Fibroblast of gingiva (primary cell): ENCODE measurements at regions not wholly inside any gene's neighbourhood (a gene's known extent, or its start where the extent isn't known, plus 50 kb on each side); places are given as distances from the start of the nearest gene placed in this dataset.

Source experiments
- DNase-seq: peaks from one replicate; pipeline ENCODE4 v3.0.0-alpha.2; 2011; ENCODE audit warnings: low read depth

DNA sequence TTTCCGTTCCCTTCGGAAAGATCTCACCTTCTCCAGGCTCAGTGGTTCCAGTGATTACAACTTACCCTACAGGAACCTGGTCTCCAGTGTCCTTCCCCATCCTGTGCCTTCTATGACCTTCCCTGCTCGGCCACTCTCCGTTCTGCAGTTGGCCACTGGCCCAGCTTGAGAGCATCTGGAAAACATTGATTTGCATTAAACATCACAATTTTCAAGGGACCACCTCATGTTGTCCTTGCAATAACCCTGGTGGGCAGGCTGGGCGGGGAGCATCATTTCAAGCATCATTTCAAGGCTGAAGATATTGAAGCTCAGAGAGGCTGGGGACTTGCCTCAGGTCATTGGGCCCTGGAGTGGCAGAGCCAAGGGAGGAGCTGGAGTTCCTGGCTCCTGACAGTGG, 177.4 kb downstream of the SEC61B start:
- no peak for DNase-seq

DNA sequence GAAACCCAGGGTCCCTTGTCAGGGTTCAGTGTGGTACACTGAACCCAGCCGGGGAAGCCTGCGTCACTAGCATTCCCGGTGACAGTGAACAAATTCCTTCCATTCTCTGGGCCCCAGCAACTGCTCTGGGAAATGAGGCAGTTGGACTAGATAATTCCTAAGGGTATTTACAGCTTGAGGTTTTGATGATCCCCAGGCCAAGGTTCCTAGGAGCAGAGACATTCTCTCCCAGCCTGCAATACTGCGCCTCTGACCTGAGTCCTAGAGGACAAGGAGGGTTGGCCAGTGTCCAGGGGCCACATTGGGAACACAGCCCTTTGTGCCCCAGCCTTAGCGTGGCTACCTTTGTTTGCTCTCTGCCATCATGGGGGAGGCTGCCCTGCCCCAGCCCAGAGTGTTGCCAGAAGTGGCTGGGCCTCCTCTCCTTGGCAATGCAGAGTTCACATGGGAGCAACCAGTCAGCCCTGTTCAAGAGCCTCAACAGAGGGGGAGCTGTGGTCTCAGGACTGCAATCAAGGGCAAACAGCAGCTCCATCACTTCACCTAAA, 178.2 kb downstream of the SEC61B start:
- DNase-seq, result peak; percentile 70

DNA sequence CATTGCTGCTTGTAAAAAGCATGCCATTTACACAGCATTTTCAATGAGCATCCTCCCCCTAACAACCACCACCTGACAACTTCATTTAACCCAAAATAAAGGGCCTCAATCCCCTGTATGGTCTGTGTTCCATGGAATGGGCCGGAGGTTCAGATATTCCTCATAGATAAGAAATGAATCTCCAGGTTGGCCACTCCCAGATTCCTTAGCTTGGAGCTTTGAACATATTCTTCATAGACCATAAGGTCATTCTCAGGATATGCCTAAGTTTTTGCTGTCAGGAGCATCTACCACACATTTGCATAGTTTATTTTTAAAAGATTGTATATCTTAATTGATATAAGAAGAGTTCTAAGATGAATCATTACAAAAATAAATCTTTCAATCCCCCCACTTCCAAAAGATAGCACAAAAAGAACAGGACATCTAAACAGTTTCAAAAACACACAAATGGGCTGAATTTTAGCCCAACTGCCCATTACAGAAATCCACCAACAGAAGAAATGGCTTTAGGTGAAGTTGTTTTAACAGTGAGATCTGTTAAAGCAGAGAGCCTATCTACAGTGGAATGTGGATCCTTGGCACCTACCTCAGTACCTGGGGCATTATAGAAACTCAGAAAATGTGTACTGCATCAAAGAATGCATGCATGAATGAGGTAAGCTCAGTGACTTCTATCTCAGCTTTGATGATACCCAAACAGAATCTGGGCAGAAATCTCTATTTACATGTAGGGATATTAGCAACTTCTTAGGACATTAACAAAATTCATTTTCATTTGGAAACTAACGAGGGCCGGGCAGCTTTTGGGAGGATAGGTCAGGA, 179.8 kb downstream of the SEC61B start:
- no peak for DNase-seq

DNA sequence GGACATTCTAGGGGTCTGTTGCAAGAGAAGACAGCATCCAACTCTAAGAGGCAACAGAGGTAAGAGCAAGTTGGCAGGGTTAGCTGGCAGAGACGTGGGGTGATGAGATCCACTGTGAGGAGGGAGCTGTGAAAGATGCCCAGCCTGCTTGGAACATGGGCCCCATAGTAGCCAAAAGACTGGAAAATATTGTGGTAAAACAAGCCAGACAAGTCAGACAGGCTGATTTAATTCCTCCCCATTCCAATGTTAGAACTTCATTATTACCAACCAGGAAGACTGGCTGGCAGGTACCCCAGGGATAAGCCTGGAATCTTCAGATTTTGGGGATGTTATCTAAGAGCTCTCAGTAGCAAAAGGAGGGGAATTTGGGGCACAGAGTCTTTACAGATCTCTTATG, 181.3 kb downstream of the SEC61B start:
- DNase-seq, result no peak

DNA sequence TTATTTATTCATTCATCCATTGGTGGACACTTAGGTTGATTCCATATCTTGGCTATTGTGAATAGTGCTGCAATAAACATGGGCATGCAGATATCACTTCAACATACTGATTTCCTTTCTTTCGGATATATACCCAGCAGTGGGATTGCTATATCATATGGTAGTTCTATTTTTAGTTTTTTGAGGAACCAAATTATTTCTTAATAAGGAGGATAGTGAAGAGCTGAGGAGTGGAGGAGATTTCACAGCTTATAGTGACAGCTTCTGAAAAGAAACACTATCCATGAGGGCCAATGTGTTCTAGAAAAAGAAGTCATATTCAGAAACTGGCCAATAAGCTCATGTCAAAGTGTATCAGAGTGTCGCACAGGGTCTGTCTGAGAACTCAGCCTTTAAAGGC, 183.3 kb downstream of the SEC61B start:
- no peak for DNase-seq

DNA sequence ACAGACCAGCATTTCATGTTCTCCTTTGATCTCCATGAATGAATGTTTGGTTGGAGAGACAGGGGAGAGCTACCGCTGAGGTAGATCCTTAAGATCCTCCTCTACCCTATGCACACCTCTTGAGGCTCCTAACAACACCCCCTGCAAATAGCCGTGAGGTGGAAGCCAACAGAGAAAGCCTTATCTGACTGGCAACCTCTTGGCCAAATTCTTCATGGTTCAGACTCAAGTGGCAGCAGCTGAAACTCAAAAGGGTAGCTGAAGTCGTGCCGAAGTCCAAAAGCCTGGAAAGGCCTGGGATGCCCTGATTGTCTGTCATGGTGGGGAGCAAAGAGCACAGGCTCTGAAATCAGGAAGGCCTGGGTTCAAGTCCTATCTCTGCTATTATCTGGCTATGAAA, 184.9 kb downstream of the SEC61B start:
- no peak for DNase-seq

DNA sequence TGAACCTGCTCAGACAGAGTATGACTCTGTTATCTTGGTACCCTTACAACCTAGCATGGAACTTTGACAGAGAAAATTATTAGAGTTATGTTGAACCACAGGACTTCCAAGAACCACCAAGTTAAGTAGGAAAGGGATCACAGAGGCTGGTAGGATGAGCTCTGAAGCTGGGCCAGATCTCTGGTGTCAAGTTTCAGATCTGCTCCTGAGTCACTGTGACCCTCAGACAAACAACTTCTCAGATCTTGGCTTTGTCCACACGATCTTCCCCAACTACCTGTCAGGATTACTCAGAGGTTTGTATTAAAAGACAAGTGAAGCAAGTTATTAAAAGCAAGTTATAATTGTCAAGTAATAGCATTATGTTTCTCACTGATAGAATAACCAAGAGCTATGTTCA, 189.0 kb downstream of the SEC61B start:
- DNase-seq, result no peak

DNA sequence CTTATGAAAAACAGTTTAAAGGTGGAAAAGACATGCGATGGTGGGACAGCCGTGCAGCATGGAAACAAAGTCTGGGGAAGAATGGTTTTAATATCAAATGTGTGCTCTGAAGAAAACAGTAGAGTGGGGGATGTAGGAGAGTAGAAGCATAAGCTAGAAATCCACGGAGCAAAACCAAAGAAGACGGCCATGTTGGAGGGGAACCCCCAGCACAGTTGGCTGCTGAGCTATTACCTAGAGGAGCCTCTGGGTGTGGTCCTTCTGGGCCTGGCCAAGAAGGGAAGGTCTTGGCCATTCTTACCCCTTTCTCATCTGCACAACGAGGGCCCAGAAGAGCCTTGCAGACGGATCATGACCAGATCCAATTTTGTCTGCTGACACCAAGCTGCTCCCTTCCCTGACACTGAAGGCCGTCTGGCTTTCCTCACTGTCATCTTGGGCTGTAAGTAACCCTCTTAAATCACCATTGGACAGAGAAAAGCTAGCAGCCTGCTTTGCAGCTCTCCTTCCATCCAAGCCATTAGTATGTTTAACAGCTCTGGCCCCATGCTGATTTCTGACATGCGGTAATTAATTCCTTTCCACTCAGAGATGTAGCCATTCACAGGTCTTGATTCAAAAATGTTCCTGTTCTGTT, 189.5 kb downstream of the SEC61B start:
- no peak for DNase-seq

DNA sequence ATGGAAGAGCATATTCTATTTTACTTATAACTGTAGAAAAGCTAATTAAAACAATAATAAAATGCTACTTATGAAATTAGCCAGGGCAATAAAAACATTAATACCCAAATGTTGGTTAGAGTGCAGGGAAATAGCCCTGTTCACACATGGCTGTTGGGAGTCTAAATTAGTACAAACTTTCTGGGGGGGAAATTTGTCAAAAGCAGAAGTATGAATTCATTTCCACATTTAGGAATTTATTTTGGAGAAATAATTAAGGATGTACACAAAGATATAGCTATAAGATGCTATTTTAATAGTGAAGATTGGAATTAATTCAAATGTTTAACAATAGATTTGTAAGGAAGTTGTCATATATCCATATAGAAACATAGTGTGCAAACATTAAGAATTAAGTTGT, 190.5 kb downstream of the SEC61B start:
- DNase-seq, result no peak

DNA sequence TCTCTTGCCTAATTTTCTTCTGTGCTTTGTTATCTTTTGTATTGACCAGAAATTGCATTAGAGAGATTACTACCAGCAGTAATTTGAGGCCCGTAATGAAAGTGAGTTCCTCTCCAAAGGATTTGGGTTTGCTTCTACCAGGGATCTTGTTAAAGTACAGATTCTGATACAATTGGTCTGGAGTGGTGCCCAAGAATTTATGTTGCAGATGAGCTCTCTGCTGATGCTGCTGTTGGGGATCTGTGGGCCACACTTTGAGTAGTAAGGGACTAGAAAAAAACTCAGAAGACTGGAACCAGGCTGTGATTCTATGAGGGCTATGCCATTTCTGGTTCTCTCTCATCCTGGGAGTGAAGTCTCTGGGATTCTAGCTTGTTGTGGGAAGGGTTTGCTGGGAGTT, 192.2 kb downstream of the SEC61B start:
- DNase-seq, result peak; percentile 36

DNA sequence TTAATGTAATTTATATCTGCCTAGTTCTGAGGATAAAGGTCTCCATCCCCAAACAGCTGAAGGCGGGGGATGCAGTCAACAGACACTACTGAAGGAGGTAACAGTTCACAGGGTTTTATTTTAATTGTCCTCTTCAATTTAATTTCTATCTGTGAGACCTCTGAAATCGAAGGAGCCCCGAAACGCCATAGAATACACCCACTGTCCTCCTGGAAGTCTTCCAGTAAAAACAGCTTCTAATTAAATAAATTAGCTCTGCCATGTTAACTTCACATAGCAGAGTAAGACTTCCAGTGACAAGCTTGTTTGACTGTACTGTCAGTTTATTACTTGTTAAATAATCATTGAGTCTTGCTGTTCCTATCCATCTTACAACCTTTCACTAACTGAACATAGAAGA, 193.5 kb downstream of the SEC61B start:
- DNase-seq, result no peak

DNA sequence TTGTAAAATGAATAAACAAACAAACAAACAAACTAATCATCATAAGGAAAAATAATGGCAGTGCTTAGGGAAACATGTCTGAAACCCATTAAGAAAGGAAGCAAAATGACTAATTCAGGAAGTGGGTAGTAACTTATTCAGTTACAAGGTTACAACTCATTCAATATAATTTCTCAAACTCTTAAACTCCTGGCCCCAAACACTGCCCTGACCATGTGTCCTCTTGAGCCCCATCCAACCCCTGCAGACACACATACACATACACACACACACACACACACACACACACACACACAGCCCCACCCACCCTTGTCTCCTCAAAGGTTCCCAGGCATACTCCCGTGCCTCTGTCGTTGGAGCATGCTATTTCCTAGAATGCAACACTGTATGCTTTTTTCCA, 193.9 kb downstream of the SEC61B start:
- DNase-seq, result peak; percentile 41

DNA sequence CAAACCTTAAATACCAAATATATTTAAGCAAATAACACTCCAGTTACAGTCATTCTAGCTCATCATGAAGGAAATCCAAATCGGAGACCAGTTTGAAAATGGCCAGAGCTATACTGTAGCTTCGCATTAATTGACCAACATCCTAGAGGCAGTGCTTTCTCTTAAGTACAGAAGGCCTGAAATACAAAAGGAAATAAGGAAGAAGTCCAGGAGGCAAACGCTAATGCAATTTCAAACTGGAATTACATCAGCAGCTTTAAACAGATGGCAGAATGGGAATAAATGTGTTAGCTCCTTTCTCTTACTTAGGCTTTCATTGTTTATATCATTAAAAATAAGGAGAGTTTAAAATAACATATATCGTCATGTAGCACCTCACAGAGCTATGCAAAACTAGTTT, 197.0 kb downstream of the SEC61B start:
- DNase-seq, result peak; percentile 69

DNA sequence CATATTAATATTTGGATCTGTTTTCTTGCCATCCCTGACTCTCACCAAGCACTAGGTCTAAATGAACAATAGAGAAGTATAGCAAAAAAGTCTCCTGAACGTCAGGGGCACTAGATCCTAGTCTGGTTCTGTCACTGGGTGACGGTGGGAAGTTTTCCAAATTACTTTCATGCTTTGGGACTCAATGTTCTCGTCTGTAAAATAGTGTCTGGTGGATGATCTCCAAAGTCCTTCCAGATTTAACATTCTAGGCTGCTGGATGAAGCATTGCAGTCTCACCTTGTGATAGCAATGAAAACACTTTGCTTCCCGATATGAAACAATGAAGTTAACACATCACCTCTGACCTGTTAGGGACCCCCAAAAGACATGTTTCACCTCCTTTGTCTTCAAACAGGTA, 199.3 kb downstream of the SEC61B start:
- DNase-seq, result no peak

DNA sequence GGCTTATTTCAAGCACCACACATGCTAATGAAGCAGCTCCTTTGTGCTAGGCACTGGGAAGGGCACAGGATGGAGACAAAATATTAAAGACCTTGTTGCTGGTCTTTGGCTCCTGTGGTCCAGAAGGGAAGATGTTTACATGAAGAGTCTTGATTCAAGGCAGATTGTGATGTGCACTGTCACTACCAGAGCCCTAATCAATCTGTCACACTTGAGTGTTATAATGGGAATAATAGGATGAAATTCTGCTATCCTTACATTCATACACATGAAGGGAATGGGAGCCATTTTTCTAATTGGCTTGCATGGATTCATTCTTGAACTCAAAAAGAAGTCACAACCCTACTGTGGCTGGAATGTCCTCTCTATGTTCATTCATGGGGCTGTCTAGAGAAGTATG, 203.0 kb downstream of the SEC61B start:
- no peak for DNase-seq

DNA sequence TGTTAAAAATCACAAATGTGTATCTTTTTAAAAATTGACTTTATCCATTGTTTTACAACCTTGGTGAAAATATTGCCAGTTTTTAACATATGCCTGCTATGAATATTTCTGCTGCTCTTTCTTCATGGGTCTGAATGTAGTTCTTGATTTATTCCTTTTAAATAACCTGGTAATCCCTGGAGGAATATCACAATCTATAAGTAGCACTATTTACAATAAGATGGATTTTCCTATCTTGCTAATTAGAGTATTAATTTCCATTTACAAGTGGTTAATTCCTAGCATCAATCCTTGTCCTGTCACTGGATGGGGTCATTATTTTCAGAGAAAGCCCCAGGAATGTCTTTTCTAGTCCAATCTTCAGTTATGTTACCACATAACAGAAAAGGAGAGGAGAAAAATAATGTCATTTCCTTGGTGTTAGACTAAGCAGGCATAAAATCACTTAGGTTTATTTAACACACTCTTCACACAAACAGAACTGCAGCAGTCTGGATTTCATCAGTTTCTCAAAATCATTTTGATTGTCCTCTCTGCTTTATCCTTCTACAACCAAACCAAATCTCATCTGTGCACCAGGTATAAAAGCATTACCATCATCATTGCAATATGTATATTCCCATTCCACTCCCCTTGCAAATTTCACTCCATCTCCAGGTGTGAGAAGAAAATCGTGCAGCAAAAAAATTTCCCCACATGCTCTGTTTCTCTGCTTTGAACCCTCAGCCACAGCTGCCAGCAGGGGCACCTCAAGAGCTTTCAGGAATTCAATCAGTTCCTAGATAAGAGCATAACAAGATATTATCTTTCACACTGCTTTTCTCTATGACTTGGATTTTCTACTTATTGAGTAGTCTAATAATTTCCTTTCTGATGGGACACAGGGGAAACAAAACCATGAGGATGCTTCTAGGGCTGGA, 204.1 kb downstream of the SEC61B start:
- no peak for DNase-seq

DNA sequence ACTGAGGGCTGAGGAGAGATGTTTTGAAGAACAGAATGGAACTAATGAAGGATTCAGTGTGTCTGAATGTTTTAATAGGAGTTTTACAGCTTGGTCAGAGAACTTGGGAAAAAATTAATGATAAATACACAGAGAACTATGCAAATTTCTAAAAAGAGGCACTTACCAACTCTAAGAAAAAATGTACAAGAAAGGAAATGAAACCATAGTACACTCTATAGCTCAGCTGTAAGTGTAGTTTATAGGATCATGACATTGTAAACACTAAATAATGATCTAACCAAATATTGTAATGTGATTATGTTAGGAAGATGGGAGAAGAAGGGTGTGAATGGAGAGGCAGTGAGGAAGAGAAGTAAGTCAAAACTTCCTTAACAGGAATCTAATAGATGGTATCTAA, 205.2 kb downstream of the SEC61B start:
- no peak for DNase-seq

DNA sequence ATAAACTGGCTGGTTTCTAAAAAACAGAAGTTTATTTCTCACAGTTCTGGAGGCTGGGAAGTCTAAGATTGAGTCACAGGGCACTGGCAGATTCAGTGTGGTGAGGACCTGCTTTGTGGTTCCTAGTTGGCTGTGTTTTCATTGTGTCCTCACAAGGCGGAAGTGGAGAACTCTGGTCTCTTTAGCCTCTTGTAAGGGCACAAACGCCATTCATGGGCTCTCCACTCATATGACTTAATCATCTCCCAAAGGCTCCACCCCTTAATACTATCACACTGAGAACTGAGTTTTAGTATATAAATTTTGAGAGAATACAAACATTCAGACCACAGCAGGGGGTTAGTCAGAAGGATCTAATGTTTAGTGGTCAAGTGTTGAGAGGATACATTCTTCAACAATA, 208.2 kb downstream of the SEC61B start:
- DNase-seq, result peak; percentile 54

DNA sequence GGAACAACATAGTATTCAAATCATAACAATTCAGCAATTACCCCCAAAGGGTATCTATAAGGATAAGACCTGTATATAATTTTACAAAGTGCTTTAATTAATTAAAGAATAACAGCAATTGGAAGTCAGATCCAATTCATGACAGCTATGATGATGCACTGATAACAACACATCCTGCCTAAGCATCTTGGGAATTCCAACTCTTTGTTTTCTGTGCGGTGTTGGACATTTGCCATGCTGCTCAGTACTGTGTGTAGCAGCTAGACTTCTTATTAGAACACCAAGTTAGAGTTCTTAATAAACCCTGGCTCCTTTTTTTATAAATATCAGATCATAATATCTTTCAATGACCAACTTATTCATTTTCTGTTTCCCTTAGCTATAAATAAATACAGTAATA, 209.0 kb downstream of the SEC61B start:
- peak; percentile 25 for DNase-seq

DNA sequence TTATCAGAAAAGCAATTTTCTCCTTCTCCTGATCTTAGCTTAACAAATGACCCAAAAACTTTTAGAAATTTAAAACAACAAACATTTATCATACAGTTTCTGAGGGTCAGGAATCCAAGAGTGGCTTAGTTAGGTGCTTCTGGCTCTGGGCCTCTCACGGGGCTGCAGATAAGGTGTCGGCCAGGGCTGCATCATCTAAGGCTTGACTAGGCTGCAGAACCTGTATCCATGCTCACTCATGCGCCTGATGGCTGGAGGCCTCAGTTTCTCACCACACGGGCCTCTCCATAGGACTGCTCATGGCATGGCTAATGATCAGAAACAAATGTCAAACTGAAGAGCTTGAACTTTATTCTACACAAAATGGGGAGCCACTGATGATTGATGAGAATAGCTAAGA, 210.0 kb downstream of the SEC61B start:
- DNase-seq, result no peak

DNA sequence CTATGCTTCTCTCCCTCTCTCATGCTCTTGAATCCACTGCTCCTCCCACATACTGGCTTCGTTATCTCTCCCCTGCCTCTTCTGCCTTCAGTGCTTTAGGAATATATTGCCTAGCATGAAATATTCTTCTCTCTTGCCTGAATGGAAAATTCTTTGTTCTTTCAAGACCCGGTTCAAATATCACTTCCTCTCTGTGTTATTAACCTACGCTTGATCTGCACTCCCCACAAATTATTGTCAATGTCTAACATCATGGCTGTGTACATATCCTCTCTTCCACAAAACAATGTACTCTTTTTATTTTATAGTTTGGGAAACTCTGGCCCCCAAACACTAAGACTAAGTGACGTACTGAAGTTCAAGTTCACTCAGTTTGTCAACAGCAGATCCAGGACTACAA, 211.0 kb downstream of the SEC61B start:
- no peak for DNase-seq

DNA sequence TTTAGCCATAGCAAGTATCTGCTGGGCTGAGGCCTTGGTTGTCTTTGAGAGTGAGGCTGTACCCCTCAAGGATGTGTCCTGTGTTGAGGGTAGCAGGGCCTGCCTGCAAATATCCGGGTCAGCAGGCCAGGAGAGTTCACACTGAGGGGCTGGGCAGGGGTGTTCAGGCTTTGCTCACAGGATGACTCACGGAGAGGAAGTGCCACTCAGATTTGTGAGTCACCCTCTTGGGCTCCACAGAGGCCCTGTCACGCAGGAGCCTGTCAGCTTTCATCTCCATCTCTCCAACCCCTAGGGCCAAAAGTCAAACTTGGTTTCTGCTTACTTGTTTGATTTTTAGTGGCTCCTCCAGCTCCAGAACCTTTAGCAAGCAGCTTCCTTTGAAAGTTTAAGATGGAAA, 211.5 kb downstream of the SEC61B start:
- peak; percentile 91 for DNase-seq

DNA sequence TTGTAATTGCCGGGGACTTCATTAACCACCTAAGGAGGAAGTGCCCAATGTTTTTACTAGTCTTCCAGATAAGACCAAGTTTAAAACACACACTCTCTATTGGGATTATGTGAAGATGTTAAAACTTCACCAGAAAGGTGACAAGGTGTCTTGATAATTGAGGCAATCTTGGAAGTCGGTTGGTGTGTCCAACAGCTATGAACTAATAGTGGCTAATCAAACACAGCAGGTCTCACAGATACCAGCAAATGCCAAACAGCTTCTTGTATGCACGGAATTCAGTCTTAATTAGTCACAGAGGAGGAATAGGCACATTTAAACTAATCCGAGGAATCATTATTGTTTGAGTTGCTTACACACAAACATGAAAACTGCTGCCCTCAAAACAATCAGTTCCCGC, 214.5 kb downstream of the SEC61B start:
- DNase-seq, result peak; percentile 30
